CD4-positive, alpha-beta memory T cell (primary cell): ENCODE measurements at regions not wholly inside any gene's neighbourhood (a gene's known extent, or its start where the extent isn't known, plus 50 kb on each side); places are given as distances from the start of the nearest gene placed in this dataset.

ENCODE experiments used
- CTCF ChIA-PET: fragments of 350-600 bp; sonication (Branson Sonifier 250); formaldehyde crosslinking; loops from one replicate; lab custom pipeline; 2021; ENCODE audit warnings: inconsistent platforms; ENCODE audit not compliant: partially characterized antibody; lab: Charles Lee
- POLR2A ChIA-PET: fragments of 350-600 bp; sonication (Branson Sonifier 250); formaldehyde crosslinking; loops from one replicate; lab custom pipeline; 2021; ENCODE audit not compliant: partially characterized antibody; lab: Charles Lee
- DNase-seq, 5 donors: peaks; one replicate each; pipeline versions ENCODE4 v3.0.0 to v3.0.0-alpha.2; 2020 to 2022; ENCODE audit warnings: mixed read lengths in 1 of 5
- H3K27ac ChIP-seq: one replicate; pipeline ENCODE4 v1.7.0; 2013; ENCODE audit warnings: low read depth, low read length
- H3K27me3 ChIP-seq: 2 replicates; pipeline ENCODE4 v1.7.0; 2013; ENCODE audit warnings: mild to moderate bottlenecking, low read length, moderate library complexity; ENCODE audit not compliant: insufficient read depth
- H3K36me3 ChIP-seq: 2 replicates; pipeline ENCODE4 v1.7.0; 2013; ENCODE audit warnings: mild to moderate bottlenecking, low read length, moderate library complexity; ENCODE audit not compliant: insufficient read depth
- H3K4me1 ChIP-seq: 2 replicates; pipeline ENCODE4 v1.7.0; 2013; ENCODE audit warnings: mild to moderate bottlenecking, low read length, moderate library complexity; ENCODE audit not compliant: insufficient read depth
- H3K4me3 ChIP-seq, 2 donors: one replicate each; pipeline ENCODE4 v1.7.0; 2013; ENCODE audit warnings: low read length in 2 of 2, mild to moderate bottlenecking in 1 of 2
- H3K9me3 ChIP-seq, 2 donors: one replicate each; pipeline ENCODE4 v1.7.0; 2013; ENCODE audit warnings: low read length in 2 of 2, control low read depth in 1 of 2; ENCODE audit not compliant: control insufficient read depth in 1 of 2
- H3K27ac Mint-ChIP-seq, 7 donors: one replicate each; pipeline ENCODE4 v1.8.0; 2020 to 2021; ENCODE audit warnings: mixed read lengths in 7 of 7, mild to moderate bottlenecking in 6 of 7, inconsistent platforms in 3 of 7, moderate library complexity in 3 of 7
- H3K27me3 Mint-ChIP-seq, 2 donors: one replicate each; pipeline ENCODE4 v1.8.0; 2020 to 2021; ENCODE audit warnings: mixed read lengths in 2 of 2
- H3K36me3 Mint-ChIP-seq, 2 donors: one replicate each; pipeline ENCODE4 v1.8.0; 2020 to 2021; ENCODE audit warnings: mixed read lengths in 2 of 2, inconsistent platforms in 1 of 2, mild to moderate bottlenecking in 1 of 2
- H3K4me1 Mint-ChIP-seq, 4 donors: one replicate each; pipeline ENCODE4 v1.8.0; 2020 to 2021; ENCODE audit warnings: mixed read lengths in 4 of 4, mild to moderate bottlenecking in 1 of 4
- H3K4me3 Mint-ChIP-seq, 8 donors: one replicate each; pipeline ENCODE4 v1.8.0; 2020 to 2021; ENCODE audit warnings: mixed read lengths in 8 of 8, mild to moderate bottlenecking in 7 of 8, moderate library complexity in 6 of 8, inconsistent platforms in 3 of 8
- H3K9me3 Mint-ChIP-seq, 8 donors: one replicate each; pipeline ENCODE4 v1.8.0; 2020 to 2021; ENCODE audit warnings: mixed read lengths in 8 of 8, mild to moderate bottlenecking in 5 of 8, inconsistent platforms in 3 of 8, moderate library complexity in 1 of 8
- intact Hi-C: fragments of 100-400 bp; cut with micrococcal nuclease; formaldehyde crosslinking; loops from one replicate; pipeline ENCODE4 v1.15.1; 2023

GRCh38 chr9:86413971-86414880 is 60.0 kb upstream of the TUT7 start:
- no peak overlapping the region for H3K4me3 ChIP-seq
- peaks cover 5% of the 10 kb centered on the region for H3K27me3 ChIP-seq
- intact Hi-C loops, result loop anchor here (5.0 kb wide), 1 partner anchor 1248 kb away; no protein-coding TSS in a partner anchor
- H3K4me1 ChIP-seq, result no peaks in the 10 kb centered on the region
- no peaks in the 10 kb centered on the region for H3K9me3 ChIP-seq
- ChIA-PET POLR2A (no interaction called here), CTCF (interaction anchor here (0.8 to 4.8 kb wide), 16 partner anchors 9 to 918 kb away, joined by 3 to 30 read pairs (median 3); no protein-coding TSS in a partner anchor)
- Mint-ChIP-seq H3K27ac (no peak overlapping the region), H3K4me1 (no peaks in the 10 kb centered on the region), H3K36me3 (no peaks in the 10 kb centered on the region), H3K4me3 (no peak overlapping the region), H3K27me3 (peaks cover 1 to 5% of the 10 kb centered on the region in 2 donors), H3K9me3 (no peaks in the 10 kb centered on the region)
- no peak overlapping the region for H3K27ac ChIP-seq
- peak in 4 of 5 donors; percentile 9 to 26 (median 20) for DNase-seq
- H3K36me3 ChIP-seq, result no peaks in the 10 kb centered on the region

DNA sequence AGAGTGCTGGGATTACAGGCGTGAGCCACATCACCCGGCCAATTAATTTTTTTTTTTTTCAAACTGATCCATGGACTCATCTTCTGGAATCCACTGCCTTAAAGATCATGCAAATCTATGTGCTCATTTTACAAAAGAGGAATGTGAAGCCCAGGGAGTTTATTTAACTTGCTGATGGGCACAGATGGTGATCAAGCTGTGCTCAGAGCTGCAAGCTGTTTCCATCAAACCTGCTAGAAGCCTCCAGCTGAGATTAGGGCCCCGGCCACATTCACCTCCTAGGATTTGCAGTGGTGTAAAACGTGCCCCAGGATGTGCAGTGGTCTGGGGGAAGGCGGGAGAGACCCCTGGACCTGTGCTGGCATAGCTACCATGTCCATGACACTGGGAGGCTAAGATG is 56.1 kb upstream of the TUT7 start:
- Mint-ChIP-seq H3K27ac (no peak overlapping the region), H3K9me3 (no peaks in the 10 kb centered on the region), H3K4me3 (no peak overlapping the region), H3K27me3 (peaks cover 9 to 13% of the 10 kb centered on the region in 2 donors), H3K36me3 (no peaks in the 10 kb centered on the region), H3K4me1 (no peaks in the 10 kb centered on the region)
- H3K4me3 ChIP-seq, result no peak overlapping the region
- H3K36me3 ChIP-seq, result no peaks in the 10 kb centered on the region
- no peak overlapping the region for H3K27ac ChIP-seq
- intact Hi-C loops, result loop anchor here (5.0 kb wide), 1 partner anchor 1252 kb away; no protein-coding TSS in a partner anchor
- peaks cover 5% of the 10 kb centered on the region for H3K27me3 ChIP-seq
- POLR2A ChIA-PET, result no interaction called here
- CTCF ChIA-PET, result no interaction called here
- DNase-seq, result no peak
- no peaks in the 10 kb centered on the region for H3K4me1 ChIP-seq
- H3K9me3 ChIP-seq, result no peaks in the 10 kb centered on the region

GRCh38 chr9:86408121-86408520 is 53.9 kb upstream of the TUT7 start:
- ChIA-PET CTCF (no interaction called here), POLR2A (no interaction called here)
- H3K27ac ChIP-seq, result no peak overlapping the region
- no peaks in the 10 kb centered on the region for H3K4me1 ChIP-seq
- no peaks in the 10 kb centered on the region for H3K9me3 ChIP-seq
- Mint-ChIP-seq H3K36me3 (no peaks in the 10 kb centered on the region), H3K4me1 (no peaks in the 10 kb centered on the region), H3K9me3 (no peaks in the 10 kb centered on the region), H3K27me3 (peaks cover 13 to 18% of the 10 kb centered on the region in 2 donors), H3K4me3 (no peak overlapping the region), H3K27ac (no peak overlapping the region)
- H3K4me3 ChIP-seq, result no peak overlapping the region
- no peaks in the 10 kb centered on the region for H3K36me3 ChIP-seq
- no peak for DNase-seq
- H3K27me3 ChIP-seq, result peaks cover 5% of the 10 kb centered on the region
- intact Hi-C loops, result no loop called here

- Histone ChIP-seq H3K27me3 (peaks cover 5% of the 10 kb centered on the region), H3K9me3 (no peaks in the 10 kb centered on the region), H3K4me1 (no peaks in the 10 kb centered on the region), H3K4me3 (no peak overlapping the region), H3K27ac (no peak overlapping the region), H3K36me3 (no peaks in the 10 kb centered on the region)
- Mint-ChIP-seq H3K9me3 (no peaks in the 10 kb centered on the region), H3K36me3 (no peaks in the 10 kb centered on the region), H3K27ac (no peak overlapping the region), H3K27me3 (peaks cover 17 to 24% of the 10 kb centered on the region in 2 donors), H3K4me1 (no peaks in the 10 kb centered on the region), H3K4me3 (no peak overlapping the region)
- ChIA-PET POLR2A (no interaction called here), CTCF (no interaction called here)
- DNase-seq, result no peak
- intact Hi-C loops, result no loop called here
Observed at GRCh38 chr9:86407022-86407421, 52.8 kb upstream of the TUT7 start.

DNA sequence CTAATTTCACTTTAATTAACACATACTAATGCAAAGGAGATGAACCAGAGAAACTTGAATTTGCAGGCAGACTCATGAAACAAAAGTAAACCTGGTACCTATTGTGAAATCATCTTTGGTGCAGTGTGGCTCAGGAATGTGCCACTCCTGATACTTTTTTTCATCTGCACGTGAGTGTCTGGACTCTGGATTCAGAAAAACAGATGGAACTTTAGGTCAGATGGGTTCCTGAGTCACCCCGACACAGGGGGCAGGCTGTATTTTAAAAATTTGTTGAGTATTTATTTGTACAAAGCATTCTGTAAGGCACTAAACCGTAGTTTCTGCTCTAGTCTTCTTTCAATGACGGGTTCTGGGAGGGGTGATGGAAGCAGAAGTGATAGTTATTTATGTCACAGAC is 52.2 kb upstream of the TUT7 start:
- H3K4me3 Mint-ChIP-seq, result no peak overlapping the region
- Histone ChIP-seq H3K4me1 (no peaks in the 10 kb centered on the region), H3K36me3 (no peaks in the 10 kb centered on the region), H3K9me3 (no peaks in the 10 kb centered on the region), H3K27ac (no peak overlapping the region), H3K27me3 (peaks cover 5% of the 10 kb centered on the region), H3K4me3 (no peak overlapping the region)
- CTCF ChIA-PET, result interaction anchor here (2.6 kb wide), 1 partner anchor 8 kb away, joined by 20 read pairs; no protein-coding TSS in a partner anchor
- no peaks in the 10 kb centered on the region for H3K36me3 Mint-ChIP-seq
- intact Hi-C loops, result no loop called here
- no peaks in the 10 kb centered on the region for H3K9me3 Mint-ChIP-seq
- no peaks in the 10 kb centered on the region for H3K4me1 Mint-ChIP-seq
- no peak for DNase-seq
- peak overlapping the region in 1 of 7 donors; percentile 28 for H3K27ac Mint-ChIP-seq
- peaks cover 17 to 23% of the 10 kb centered on the region in 2 donors for H3K27me3 Mint-ChIP-seq
- POLR2A ChIA-PET, result no interaction called here

- Mint-ChIP-seq H3K4me1 (no peaks in the 10 kb centered on the region), H3K4me3 (no peak overlapping the region), H3K9me3 (no peaks in the 10 kb centered on the region), H3K27me3 (peaks cover 17 to 22% of the 10 kb centered on the region in 2 donors), H3K27ac (no peak overlapping the region), H3K36me3 (no peaks in the 10 kb centered on the region)
- Histone ChIP-seq H3K27me3 (peaks cover 5% of the 10 kb centered on the region), H3K9me3 (no peaks in the 10 kb centered on the region), H3K36me3 (no peaks in the 10 kb centered on the region), H3K4me3 (no peak overlapping the region), H3K27ac (no peak overlapping the region), H3K4me1 (no peaks in the 10 kb centered on the region)
- ChIA-PET POLR2A (no interaction called here), CTCF (interaction anchor here (2.6 kb wide), 1 partner anchor 8 kb away, joined by 20 read pairs; no protein-coding TSS in a partner anchor)
- intact Hi-C loops, result no loop called here
- no peak for DNase-seq
Observed at GRCh38 chr9:86405926-86406325, 51.7 kb upstream of the TUT7 start.

GRCh38 chr9:86405086-86405491 is 50.9 kb upstream of the TUT7 start:
- H3K27me3 Mint-ChIP-seq, result peaks cover 17 to 21% of the 10 kb centered on the region in 2 donors
- H3K9me3 ChIP-seq, result no peaks in the 10 kb centered on the region
- no peaks in the 10 kb centered on the region for H3K36me3 ChIP-seq
- no peaks in the 10 kb centered on the region for H3K9me3 Mint-ChIP-seq
- CTCF ChIA-PET, result interaction anchor here (2.6 kb wide), 1 partner anchor 9 kb away, joined by 20 read pairs; no protein-coding TSS in a partner anchor
- no peak for DNase-seq
- no peak overlapping the region for H3K27ac Mint-ChIP-seq
- H3K27me3 ChIP-seq, result no peaks in the 10 kb centered on the region
- H3K4me3 Mint-ChIP-seq, result no peak overlapping the region
- H3K4me3 ChIP-seq, result no peak overlapping the region
- no peaks in the 10 kb centered on the region for H3K36me3 Mint-ChIP-seq
- H3K4me1 Mint-ChIP-seq, result no peaks in the 10 kb centered on the region
- no peaks in the 10 kb centered on the region for H3K4me1 ChIP-seq
- POLR2A ChIA-PET, result no interaction called here
- intact Hi-C loops, result no loop called here
- no peak overlapping the region for H3K27ac ChIP-seq
